ENCODE measurements at regions not wholly inside any gene's neighbourhood (a gene's known extent, or its start where the extent isn't known, plus 50 kb on each side); places are given as distances from the start of the nearest gene placed in this dataset.

DNA sequence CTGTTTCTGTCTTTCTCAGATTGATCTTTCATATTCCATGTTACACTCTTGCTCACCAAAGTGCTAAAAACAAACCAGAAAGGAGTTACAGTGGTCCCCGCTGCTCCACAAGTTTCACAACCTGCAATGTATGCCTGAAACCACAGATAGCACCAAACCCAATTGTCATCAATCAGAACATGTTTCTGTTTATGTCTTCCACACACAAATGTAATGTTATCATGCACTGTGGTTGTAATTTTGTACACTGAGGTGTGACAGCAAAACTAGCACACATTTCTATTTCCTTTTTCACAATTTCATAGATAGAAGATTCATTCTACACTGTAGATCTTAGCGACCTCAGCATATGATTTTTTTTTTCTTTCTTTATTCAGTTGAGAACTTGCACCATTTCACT, 1045.9 kb upstream of the RAG2 start:
- TF ChIP-seq POLR2A (IDR thresholded peaks at IDR 0.05), result no peak
- TF ChIP-seq, protein P1, sequence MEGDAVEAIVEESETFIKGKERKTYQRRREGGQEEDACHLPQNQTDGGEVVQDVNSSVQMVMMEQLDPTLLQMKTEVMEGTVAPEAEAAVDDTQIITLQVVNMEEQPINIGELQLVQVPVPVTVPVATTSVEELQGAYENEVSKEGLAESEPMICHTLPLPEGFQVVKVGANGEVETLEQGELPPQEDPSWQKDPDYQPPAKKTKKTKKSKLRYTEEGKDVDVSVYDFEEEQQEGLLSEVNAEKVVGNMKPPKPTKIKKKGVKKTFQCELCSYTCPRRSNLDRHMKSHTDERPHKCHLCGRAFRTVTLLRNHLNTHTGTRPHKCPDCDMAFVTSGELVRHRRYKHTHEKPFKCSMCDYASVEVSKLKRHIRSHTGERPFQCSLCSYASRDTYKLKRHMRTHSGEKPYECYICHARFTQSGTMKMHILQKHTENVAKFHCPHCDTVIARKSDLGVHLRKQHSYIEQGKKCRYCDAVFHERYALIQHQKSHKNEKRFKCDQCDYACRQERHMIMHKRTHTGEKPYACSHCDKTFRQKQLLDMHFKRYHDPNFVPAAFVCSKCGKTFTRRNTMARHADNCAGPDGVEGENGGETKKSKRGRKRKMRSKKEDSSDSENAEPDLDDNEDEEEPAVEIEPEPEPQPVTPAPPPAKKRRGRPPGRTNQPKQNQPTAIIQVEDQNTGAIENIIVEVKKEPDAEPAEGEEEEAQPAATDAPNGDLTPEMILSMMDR (IDR thresholded peaks at IDR 0.05), result no peak
